HCT116 (cell line): ENCODE measurements at regions not wholly inside any gene's neighbourhood (a gene's known extent, or its start where the extent isn't known, plus 50 kb on each side); places are given as distances from the start of the nearest gene placed in this dataset.

Experiments used
- ATAC-seq: fragments of 200-7000 bp; cut with Tn5 transposase; 2 replicates; pipeline ENCODE4 v1.9.1; 2020; ENCODE audit warnings: mild to moderate bottlenecking, moderate library complexity
- BruUV-seq: library from RNA; stranded (reverse); fragments of 400-500 nt; replicated peaks from 2 replicates; lab custom pipeline; 2021; lab: Mats Ljungman, UMichigan
- CTCF ChIA-PET: fragments of 300-600 bp; sonication (Branson Sonifier 250); formaldehyde crosslinking; loops from one replicate; lab custom pipeline; 2021; ENCODE audit warnings: antibody characterized with exemption; lab: Charles Lee
- POLR2A ChIA-PET: fragments of 300-600, 350-600 bp; sonication (Branson Sonifier 250); formaldehyde crosslinking; loops from one replicate; lab custom pipeline; 2021; ENCODE audit warnings: antibody characterized with exemption; lab: Charles Lee
- RAD21 ChIA-PET, 2 experiments: fragments of 300-600 bp; sonication (Branson Sonifier 250); formaldehyde crosslinking; loops; one replicate each; lab custom pipeline; 2023; ENCODE audit warnings: low total read pairs in 2 of 2; ENCODE audit not compliant: uncharacterized antibody in 2 of 2, unreplicated experiment in 2 of 2, low non-redundant PET in 1 of 2; lab: Charles Lee
- DNase-seq: peaks from one replicate; pipeline ENCODE4 v3.0.0-alpha.2; 2010; ENCODE audit warnings: low read depth, low spot score
- H2AFZ ChIP-seq: fragments of 200-600 bp; shearing (Covaris generic), sonication (generic); 2 replicates; pipeline ENCODE4 v1.6.1; 2017; ENCODE audit warnings: low read depth, mixed run types, mixed read lengths, antibody characterized with exemption, low read length; ENCODE audit not compliant: poor library complexity, severe bottlenecking
- H3K27ac ChIP-seq: 2 replicates; pipeline ENCODE4 v1.5.1; 2012; ENCODE audit warnings: low read depth, low read length
- H3K27me3 ChIP-seq: fragments of 200-600 bp; sonication (generic); 2 replicates; pipeline ENCODE4 v1.6.1; 2016; ENCODE audit warnings: mixed run types, low read length, mixed read lengths; ENCODE audit not compliant: insufficient read depth
- H3K36me3 ChIP-seq, 2 experiments: fragments of 200-500 bp in 1 of 2; fragments of 200-600 bp in 1 of 2; sonication (Bioruptor generic) in 1 of 2; sonication (generic) in 1 of 2; 2 replicates each; pipeline versions ENCODE4 v1.5.1 to v1.6.1; 2014 to 2016; ENCODE audit warnings: low read length in 2 of 2, inconsistent platforms in 1 of 2, mixed read lengths in 1 of 2, mixed run types in 1 of 2; ENCODE audit not compliant: insufficient read depth in 2 of 2, control insufficient read depth in 1 of 2
- H3K4me1 ChIP-seq, 2 experiments: fragments of 200-600 bp in 1 of 2; sonication (generic) in 1 of 2; 2 replicates each; pipeline versions ENCODE4 v1.5.1 to v1.6.1; 2012 to 2017; ENCODE audit warnings: low read length in 2 of 2, inconsistent platforms in 1 of 2, mild to moderate bottlenecking in 1 of 2, mixed read lengths in 1 of 2, mixed run types in 1 of 2, moderate library complexity in 1 of 2; ENCODE audit not compliant: insufficient read depth in 2 of 2, control insufficient read depth in 1 of 2
- H3K4me2 ChIP-seq: fragments of 200-600 bp; sonication (generic); 2 replicates; pipeline ENCODE4 v1.6.1; 2017; ENCODE audit warnings: mixed run types, low read length, mixed read lengths
- H3K4me3 ChIP-seq, 2 experiments: fragments of 200-600 bp in 1 of 2; sonication (generic) in 1 of 2; replicated peaks in 1 of 2; 2 replicates each; pipeline ENCODE4 v1.5.1; 2011 to 2016; ENCODE audit warnings: low read length in 2 of 2, control low read depth in 1 of 2, low read depth in 1 of 2, mild to moderate bottlenecking in 1 of 2, mixed read lengths in 1 of 2, mixed run types in 1 of 2
- H3K79me2 ChIP-seq: fragments of 200-600 bp; sonication (generic); 2 replicates; pipeline ENCODE4 v1.6.1; 2017; ENCODE audit warnings: mild to moderate bottlenecking, mixed run types, low read length, moderate library complexity, mixed read lengths; ENCODE audit not compliant: insufficient read depth
- H3K9ac ChIP-seq: fragments of 200-600 bp; sonication (generic); 2 replicates; pipeline ENCODE4 v1.6.1; 2016; ENCODE audit warnings: low read length, mixed read lengths
- H3K9me2 ChIP-seq: fragments of 200-600 bp; sonication (generic), shearing (Covaris generic); 2 replicates; pipeline ENCODE4 v1.6.1; 2017; ENCODE audit warnings: mixed run types, mild to moderate bottlenecking, moderate library complexity; ENCODE audit not compliant: insufficient read depth
- H3K9me3 ChIP-seq, 2 experiments: fragments of 200-500 bp in 1 of 2; fragments of 200-600 bp in 1 of 2; sonication (Bioruptor generic) in 1 of 2; sonication (generic) in 1 of 2; 2 replicates each; pipeline ENCODE4 v1.6.1; 2014 to 2017; ENCODE audit warnings: low read length in 2 of 2, mixed read lengths in 2 of 2, inconsistent platforms in 1 of 2, low read depth in 1 of 2, mild to moderate bottlenecking in 1 of 2, mixed run types in 1 of 2, moderate library complexity in 1 of 2; ENCODE audit not compliant: control insufficient read depth in 1 of 2, insufficient read depth in 1 of 2
- H4K20me1 ChIP-seq: fragments of 200-600 bp; sonication (generic), shearing (Covaris generic); 2 replicates; pipeline ENCODE4 v1.6.1; 2017; ENCODE audit warnings: mixed run types, mild to moderate bottlenecking, moderate library complexity; ENCODE audit not compliant: insufficient read depth
- ATF3 ChIP-seq: IDR thresholded peaks from 2 replicates; pipeline ENCODE4 v1.6.1; 2012
- CBX3 ChIP-seq: IDR thresholded peaks from 2 replicates; pipeline ENCODE4 v1.6.1; 2012; ENCODE audit warnings: low read depth
- CEBPB ChIP-seq: IDR thresholded peaks from 2 replicates; pipeline ENCODE4 v1.6.1; 2012; ENCODE audit warnings: low read depth
- CTCF ChIP-seq, 3 experiments: fragments of 200-600 bp in 1 of 3; sonication (generic) in 1 of 3; IDR thresholded peaks in 2 of 3; conservative IDR thresholded peaks in 1 of 3; 2 replicates each; pipeline ENCODE4 v1.5.1; 2012 to 2017; ENCODE audit warnings: low read depth in 2 of 3, low read length in 2 of 3, antibody characterized with exemption in 1 of 3, borderline replicate concordance in 1 of 3, control low read depth in 1 of 3, mild to moderate bottlenecking in 1 of 3, mixed read lengths in 1 of 3, mixed run types in 1 of 3, moderate library complexity in 1 of 3; ENCODE audit not compliant: insufficient read depth in 1 of 3
- EGR1 ChIP-seq: IDR thresholded peaks from 2 replicates; pipeline ENCODE4 v1.6.1; 2012; ENCODE audit warnings: low read depth
- EZH2 ChIP-seq: fragments of 200-600 bp; sonication (generic); IDR thresholded peaks from 2 replicates; pipeline ENCODE4 v1.6.1; 2017; ENCODE audit warnings: antibody characterized with exemption, mixed run types
- EZH2phosphoT487 ChIP-seq: fragments of 200-600 bp; IDR thresholded peaks from 2 replicates; pipeline ENCODE4 v1.6.1; 2018; ENCODE audit warnings: antibody characterized with exemption, borderline replicate concordance
- FOSL1 ChIP-seq: IDR thresholded peaks from 2 replicates; pipeline ENCODE4 v1.6.1; 2012; ENCODE audit warnings: low read depth
- JUND ChIP-seq: IDR thresholded peaks from 2 replicates; pipeline ENCODE4 v1.6.1; 2012
- MAX ChIP-seq: IDR thresholded peaks from 2 replicates; pipeline ENCODE4 v1.6.1; 2012
- POLR2A ChIP-seq: IDR thresholded peaks from 2 replicates; pipeline ENCODE4 v1.7.0; 2011; ENCODE audit warnings: borderline replicate concordance; ENCODE audit not compliant: insufficient read depth, insufficient read length; ENCODE audit errors: extremely low read depth
- RAD21 ChIP-seq: IDR thresholded peaks from 2 replicates; pipeline ENCODE4 v1.6.1; 2012; ENCODE audit warnings: low read depth, mild to moderate bottlenecking
- SIN3A ChIP-seq: IDR thresholded peaks from 2 replicates; pipeline ENCODE4 v1.6.1; 2012; ENCODE audit warnings: low read depth
- SP1 ChIP-seq: IDR thresholded peaks from 2 replicates; pipeline ENCODE4 v1.6.1; 2012; ENCODE audit warnings: low read depth
- TCF7L2 ChIP-seq: IDR thresholded peaks from 2 replicates; pipeline ENCODE4 v1.7.0; 2011; ENCODE audit warnings: borderline replicate concordance, inconsistent platforms; ENCODE audit not compliant: insufficient read depth, insufficient read length; ENCODE audit errors: extremely low read depth
- YY1 ChIP-seq: IDR thresholded peaks from 2 replicates; pipeline ENCODE4 v1.6.1; 2011; ENCODE audit warnings: low read length, low read depth, moderate library complexity, mild to moderate bottlenecking; ENCODE audit not compliant: insufficient replicate concordance; ENCODE audit errors: extremely low read depth
- intact Hi-C: fragments of 100-400 bp; cut with micrococcal nuclease; formaldehyde crosslinking; loops from 2 replicates; pipeline ENCODE4 v1.10.0; 2022

DNA sequence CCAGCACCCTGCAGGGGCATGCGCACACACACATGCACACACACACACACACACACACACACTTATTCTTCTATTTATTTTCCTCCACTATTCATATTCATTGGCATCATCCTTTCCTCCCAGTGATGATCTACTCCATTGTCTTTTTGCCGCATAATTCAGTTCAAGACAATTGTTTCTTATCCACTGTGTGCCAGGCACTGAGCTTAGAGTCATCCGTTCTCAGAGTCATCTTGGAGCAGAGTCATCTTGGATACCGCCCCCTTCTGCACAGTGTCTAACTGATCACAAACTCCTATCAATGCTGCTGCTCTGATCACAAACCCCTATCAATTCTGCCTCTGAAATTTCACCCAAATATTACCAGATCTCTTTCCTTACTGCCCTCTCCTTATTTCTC is 102.8 kb upstream of the PROX1 start (continued):
- no peak for TF ChIP-seq ATF3
- no peak for TF ChIP-seq CEBPB
- no peak for TF ChIP-seq CBX3
- no peak for TF ChIP-seq YY1
- TF ChIP-seq SP1 = no peak
- TF ChIP-seq JUND = no peak
- TF ChIP-seq EZH2phosphoT487 = no peak

- ATAC-seq (no peak), DNase-seq (no peak)
- H3K27ac ChIP-seq = no peak overlapping the region
- no peaks in the 10 kb centered on the region for H3K9me3 ChIP-seq
- no peaks in the 10 kb centered on the region for H3K79me2 ChIP-seq
- TF ChIP-seq EZH2phosphoT487 = no peak
- no peak for TF ChIP-seq TCF7L2
- TF ChIP-seq EGR1 = no peak
- no peak for TF ChIP-seq EZH2
- TF ChIP-seq MAX = no peak
- TF ChIP-seq JUND = no peak
- no peak for TF ChIP-seq CEBPB
- TF ChIP-seq CTCF (IDR thresholded peaks at IDR 0.05 in 2 of 3, conservative IDR thresholded peaks at IDR 0.05 in 1 of 3; ENCODE audit: borderline replicate concordance in 1 of 3, insufficient read depth in 1 of 3, low read depth in 2 of 3, low read length in 2 of 3) = no peak
- TF ChIP-seq SIN3A = no peak
- TF ChIP-seq SP1 = no peak
- TF ChIP-seq RAD21 = no peak
- TF ChIP-seq POLR2A = no peak
- no peak for TF ChIP-seq FOSL1
- no peak overlapping the region for H2AFZ ChIP-seq
- no peak overlapping the region for H3K4me2 ChIP-seq
- no peaks in the 10 kb centered on the region for H3K4me1 ChIP-seq
- H3K4me3 ChIP-seq = no peak overlapping the region
- H3K9ac ChIP-seq = no peak overlapping the region
- H3K36me3 ChIP-seq = no peaks in the 10 kb centered on the region
- ChIA-PET RAD21 (no interaction called here), POLR2A (no interaction called here), CTCF (no interaction called here)
- intact Hi-C loops = no loop called here
- H3K27me3 ChIP-seq = peaks cover 35% of the 10 kb centered on the region
- H3K9me2 ChIP-seq = no peaks in the 10 kb centered on the region
- BruUV-seq = no TSS peak
- no peaks in the 10 kb centered on the region for H4K20me1 ChIP-seq
These were observed 99.9 kb upstream of the PROX1 start for GRCh38 chr1:213887842-213888241.
